NCI-H146 treated with DMSO at 0.1 percent for 48 hours (cell line): ENCODE measurements at regions not wholly inside any gene's neighbourhood (a gene's known extent, or its start where the extent isn't known, plus 50 kb on each side); places are given as distances from the start of the nearest gene placed in this dataset.
A peak's percentile ranks its signal among the peaks of the same experiment; 100 is the strongest.

Experiments used
- DNase-seq: peaks from one replicate; lab custom pipeline; 2025; ENCODE audit not compliant: unreplicated experiment; lab: John Stamatoyannopoulos, UW

DNA sequence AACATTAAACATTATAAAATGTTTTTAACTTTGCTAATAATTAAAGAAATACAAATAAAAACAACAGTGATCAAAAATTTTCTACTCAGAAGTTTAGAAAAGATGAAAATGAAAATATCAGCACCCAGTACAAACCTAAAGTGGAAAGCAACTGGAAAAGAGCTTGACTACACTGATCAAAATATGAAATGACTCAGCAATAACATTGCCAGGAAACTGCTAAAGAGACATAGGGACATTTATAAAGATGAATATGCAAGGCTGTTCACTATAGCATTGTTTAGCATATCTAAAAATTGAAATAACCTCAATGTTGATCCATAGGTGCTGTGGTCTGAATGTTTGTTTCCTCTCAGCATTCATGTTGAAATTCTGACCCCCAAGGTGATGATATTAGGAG lies 88.5 kb upstream of the NOCT start:
- DNase-seq, result no peak

DNA sequence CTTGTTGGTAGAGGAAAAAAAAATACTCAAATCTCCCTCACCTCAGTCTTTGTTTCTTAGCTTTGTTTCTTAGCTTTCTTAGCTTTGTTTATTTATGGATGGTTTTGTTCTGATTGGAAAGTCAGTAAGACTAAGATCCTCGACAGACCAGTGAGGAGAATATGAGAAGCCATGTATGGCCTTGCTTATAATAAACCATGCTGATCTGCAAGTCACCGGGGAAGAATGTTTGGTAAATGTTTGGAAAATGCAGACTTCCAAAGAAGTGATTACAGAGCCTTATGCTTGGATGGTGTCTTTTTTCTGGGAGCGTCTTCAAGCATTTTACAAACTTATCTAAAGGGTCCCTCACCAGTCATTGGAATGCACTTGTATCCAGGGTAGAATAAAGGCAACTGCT lies 90.1 kb upstream of the NOCT start:
- DNase-seq, result no peak

DNA sequence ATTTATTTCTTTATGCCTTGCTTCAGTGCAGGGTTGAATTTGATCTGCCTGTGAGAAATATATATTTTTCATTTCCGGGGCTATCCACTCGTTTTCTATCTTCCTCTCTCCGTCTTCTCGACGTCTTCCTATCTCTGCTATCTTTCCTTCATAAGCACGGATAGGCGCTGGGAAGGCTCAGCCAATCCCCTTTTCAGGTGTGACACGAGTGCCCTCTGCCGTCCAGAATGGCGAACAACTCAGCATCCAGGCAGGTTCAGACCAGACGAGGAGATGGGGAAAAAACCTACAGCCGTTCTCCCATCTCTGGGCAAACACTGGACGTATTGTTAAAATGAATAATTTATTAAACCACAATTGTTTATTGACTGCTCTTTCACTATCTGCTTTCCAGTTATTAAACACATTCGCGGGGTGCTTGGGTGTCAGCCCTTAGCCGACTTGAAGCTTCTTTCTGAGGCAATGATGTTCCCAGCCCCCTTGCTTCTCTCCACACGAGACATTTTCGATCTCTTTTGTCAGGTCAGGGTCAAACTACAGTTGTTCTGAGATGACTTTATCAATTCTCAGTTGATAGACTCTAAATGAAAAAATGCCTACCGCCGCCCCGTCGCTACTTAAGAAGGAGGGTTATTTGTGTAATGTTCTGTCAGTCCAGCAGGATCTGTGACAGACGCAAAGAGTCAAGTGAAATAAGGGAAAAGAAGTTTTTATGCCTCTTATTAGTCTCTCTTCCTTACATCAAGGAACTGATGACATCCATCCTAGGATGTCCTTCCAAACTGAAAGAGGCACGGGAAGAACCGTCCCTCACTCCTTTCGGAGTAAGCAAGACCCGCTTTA lies 96.3 kb upstream of the NOCT start:
- peak; percentile 75 for DNase-seq

DNA sequence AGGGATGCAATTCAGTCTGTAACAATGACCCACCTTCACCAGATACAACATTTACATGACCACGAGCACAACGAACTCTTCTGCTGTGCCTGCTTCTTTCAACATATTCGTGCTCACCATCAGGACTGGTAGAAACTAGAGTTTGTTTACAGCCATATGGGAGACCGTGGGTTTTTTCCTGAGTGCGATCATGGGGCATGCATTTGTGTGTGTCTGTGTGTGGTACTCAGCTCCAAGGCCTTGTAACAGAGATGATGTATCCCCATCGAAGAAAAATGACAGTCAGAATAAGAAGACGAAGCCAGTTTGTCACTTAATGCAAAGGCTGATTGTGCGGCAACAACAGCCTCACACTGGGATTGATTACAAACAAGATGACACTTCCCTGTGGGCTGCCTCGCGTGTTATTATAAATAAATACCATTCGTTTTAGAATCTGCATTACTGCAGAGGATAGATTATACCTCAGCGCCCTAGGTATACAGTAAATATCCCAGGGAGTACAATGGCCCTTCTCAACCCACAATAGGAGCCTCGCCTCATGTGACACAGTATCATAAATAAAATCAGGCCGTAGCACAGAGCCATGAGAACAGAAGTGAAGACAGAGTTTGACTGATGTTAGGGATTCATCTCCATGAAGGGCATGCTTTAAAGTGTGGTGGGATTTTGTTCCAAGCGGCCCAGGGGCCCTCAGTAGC lies 97.3 kb upstream of the NOCT start:
- peak; percentile 53 for DNase-seq

DNA sequence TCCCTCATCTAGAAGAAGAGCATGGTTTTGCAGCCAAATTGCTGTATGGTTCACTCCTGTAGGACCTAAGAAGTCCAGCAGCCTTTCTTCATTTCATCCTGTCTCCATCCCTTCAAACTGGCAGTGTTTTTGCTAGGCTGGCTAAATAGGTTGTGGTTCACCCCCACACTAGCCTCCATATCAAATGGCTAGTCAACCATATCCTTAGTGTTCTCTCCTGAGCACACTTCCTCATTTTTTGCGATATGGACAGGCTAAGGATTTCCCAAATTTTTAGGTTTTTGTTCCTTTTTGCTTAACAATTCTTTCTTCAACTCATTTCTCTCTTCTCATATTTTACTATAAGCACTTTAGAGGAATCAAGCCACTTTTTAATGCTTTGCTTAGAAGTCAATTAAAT lies 98.8 kb upstream of the NOCT start:
- no peak for DNase-seq

DNA sequence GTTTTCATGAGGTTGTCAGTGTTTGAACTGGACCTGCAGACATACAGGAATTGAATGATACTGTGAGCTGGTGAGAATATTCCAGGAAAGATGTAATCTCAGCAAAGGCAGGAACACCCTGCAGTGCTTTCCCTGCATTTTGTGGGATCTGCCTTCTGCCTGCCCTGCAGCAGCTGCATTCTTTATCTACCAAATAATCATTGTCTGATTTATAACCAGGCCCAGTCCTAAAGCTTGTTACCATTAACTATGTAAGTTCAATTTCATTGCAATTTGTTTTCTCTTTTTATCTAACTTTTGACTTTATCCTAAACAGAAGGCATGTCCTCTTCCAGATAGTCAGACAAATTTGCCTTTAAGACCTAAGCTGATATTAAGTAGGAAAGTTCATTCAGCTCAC lies 99.8 kb upstream of the NOCT start:
- DNase-seq, result no peak

DNA sequence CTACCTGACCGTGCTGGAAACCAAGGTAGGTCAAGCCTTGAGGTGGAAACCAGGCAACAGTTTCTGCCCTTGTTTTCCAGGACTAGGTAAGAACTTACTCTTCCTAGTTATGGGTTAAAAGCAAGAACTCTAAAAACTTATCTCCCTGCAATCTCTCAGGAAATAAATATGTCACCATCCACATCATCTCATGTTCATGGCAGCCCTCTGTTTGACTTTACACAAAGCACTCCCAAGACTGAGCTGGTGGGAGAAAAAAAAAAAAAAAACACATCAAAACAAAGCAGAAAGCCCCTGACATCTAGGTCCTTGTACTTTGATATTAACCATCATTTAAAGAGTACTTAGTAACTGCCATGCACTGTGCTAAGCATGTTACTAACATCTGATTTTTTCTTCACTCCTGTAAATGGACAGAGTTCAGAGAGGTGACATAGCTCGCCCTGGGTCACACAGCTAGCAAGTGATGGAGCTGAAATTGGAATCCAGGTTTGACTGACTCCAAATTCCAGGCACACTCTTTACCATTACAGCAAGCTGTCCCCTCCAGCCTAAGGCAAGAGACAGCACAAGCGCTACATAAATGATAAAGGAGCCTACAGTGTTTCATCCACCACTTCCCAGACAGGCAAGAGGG lies 102.8 kb upstream of the NOCT start:
- no peak for DNase-seq

DNA sequence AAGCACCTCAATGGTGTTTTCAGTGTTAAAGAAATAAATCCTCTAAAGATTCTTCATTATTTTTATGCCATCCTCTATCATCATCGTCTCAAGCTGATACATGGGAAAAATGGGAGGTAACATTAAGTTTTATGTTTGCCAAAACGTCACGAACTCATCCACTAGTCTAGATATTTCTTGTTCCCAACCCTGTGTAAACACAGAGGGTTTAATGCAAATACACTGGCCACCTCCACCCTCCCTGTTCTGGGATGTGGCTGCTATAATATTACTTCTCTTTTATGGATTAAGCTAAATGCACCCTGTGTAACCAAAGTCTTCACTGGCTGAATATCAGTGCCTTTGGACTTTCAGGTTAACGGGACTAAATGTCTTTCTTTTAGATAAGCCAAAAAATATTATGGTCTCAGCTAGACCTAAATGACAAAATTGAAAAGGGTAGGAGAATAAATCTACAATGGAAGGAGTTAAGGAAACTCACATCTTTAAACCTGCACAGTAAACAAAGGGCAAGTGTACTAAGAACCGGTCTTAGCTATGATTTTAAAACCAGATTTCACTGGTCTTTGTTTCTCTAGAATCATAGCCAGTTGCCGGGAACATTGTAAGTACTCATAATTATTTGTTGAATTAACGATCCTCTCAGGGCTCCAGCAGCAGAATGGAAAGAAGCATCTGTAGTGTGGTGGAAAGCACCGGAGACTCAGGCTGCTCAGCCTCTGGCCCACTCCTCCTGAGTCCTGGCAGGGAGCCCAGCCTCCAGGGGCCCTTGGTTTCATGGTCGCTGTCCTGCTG lies 103.5 kb upstream of the NOCT start:
- DNase-seq, result peak; percentile 70

DNA sequence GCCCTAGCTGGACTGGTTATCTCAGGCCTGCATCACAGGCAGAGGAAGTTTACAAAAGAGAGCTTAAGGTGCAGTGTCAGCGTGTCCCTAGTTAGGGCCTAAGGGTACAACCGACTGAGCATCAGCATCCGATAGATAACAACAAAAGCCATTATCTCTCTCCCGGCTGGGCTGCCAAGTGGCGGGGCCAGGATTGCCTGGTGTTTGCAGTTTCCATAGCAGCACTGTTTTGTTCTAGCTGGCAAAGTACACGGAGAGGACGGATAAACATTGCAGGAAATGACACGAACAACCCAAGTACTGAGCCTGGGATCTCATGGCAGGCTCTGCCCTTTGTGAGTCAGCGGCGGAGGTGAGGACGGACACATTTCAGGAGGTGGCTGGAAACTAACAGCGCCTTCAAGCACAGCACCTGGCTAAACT lies 104.7 kb upstream of the NOCT start:
- peak; percentile 95 for DNase-seq

DNA sequence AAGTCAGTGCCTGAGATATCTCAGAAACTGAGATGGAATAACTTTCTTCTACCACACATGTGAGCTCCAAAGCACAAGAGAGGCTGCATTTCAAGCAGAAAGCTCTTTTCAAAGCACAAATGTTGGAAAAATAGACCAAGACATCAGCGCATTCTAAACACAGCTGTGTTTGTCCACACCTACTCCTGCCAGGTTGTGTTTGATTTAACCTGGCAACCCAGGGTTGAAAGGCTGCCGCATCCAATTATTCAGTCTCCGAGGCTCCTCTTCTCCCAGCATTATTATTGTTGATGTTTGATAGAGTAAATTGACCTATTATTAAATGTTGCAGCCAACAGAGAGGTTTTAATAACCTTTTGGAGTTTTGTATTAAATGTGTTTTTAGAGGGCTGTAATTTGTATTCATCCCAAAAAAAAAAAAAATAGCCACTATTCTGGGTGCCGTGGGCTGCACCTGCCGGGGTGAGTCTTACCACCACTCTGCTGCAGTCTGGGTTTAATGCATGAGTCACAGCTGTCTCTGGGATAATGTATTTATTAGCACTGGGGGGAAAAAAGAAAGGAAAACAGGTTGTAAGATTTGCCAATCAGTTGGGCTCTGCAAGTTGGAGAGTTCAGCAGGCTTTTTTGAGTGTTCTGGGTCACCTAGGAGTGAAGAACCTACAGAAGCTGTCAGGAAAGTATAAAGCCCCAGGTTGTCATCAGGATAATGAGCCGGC lies 105.2 kb upstream of the NOCT start:
- peak; percentile 95 for DNase-seq

DNA sequence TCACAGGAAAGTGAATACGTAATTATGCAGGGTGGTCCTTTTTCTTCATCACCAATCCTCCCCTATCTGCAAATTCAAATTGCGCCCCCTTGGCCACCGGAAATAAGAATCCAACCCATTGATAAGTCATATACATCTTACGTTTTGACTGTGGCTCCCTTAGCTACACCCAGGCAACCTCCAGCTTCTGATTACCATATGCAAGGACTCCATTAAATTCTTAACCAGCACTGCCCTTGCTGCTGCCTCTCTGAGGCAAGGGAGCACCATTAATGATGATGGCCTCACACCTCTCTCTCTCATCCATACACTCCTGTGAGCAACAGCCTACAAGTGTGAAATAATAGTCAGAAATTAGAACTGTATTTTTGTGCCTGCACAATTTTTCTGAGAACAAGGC lies 106.0 kb upstream of the NOCT start:
- DNase-seq, result peak; percentile 70

DNA sequence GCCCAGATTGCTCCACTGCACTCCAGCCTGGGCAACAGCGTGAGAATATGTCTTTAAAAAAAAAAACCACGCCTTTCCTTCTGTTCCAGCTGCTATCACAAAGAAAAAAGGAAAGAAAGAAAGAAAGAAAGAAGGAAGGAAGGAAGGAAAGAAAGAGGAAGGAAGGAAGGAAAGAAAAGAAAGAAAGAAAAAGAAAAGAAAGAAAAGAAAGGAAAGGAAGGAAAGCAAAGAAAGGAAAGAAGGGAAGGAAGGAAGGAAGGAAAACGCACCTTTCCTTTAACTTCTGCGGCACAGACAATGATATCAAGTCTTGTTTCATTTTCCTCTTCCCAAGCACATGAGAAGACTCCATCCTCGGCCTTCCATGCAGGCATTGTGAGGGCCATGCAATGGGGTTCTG lies 107.4 kb upstream of the NOCT start:
- no peak for DNase-seq

DNA sequence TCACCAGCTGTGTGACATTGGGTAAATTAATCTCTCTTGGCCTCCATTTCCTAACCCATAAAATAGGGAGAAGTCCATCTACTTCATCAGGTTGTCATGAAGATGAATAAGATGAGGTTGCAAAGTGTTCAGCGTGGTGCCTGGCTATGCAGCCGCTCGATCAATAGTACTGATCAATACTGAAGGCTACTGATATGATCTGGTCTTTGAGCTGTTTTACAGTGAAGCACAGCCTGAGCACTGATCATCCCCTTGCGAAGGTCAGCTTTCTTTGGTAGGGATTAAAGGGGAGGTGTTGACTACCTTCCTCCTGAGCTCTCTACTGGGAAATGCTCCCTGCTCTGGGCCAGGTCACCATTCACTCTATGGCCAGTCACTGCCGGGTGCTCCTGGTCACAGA lies 108.4 kb upstream of the NOCT start:
- DNase-seq, result no peak

DNA sequence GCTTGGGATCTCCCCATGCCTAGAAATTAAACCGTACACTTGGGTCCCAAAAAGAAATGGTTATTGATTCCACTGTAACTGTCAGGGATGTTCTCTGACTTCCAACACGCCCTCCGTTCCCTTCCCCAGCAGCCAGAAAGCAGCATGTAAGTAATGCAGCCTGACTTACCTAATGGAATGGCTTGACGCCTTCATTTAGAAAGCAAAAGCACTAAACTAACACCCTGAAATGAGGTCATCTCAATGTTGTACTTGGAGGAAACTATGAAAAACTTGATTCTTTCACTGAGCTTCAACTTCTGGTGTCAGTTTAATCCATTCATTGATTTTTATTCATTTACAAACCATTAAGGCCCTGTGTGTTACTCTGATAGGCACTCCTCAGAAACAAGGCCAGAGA lies 110.8 kb upstream of the NOCT start:
- no peak for DNase-seq

DNA sequence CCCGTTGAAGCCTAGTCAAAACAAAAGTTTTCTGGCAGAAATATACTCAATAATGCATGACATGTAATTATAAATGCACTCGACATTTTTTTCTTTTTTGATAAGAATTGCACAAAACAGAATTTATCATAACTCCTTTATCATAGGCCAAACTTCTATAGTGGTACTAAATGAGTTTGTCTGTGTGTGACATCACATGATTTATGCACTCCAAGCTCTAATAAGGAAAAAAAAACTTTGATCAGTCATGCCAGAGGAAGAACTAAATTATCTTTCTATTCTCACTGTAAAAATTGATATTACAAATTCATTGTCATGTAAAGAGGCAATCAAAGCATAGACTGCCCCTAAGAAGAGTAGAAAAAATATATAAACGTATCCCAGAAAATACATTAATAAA lies 112.4 kb upstream of the NOCT start:
- DNase-seq, result no peak

DNA sequence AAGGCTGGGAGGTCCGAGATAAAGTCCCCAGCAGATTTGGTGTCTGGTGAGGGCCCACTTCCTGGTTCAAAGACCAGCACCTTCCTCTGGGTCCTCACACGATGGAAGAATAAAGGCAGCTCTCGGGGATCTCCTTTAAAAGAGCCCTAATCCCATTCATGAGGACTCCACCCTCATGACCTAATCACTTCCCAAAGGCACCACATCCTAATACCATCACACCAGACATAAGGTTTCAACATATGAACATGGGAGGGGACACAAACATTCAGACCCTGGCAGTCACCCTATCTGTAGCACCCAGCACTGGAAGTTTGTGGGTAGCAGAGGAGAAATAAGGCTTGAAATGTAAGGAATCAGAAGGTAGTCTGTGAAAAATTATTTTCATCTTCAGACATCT lies 112.9 kb upstream of the NOCT start:
- DNase-seq, result no peak

DNA sequence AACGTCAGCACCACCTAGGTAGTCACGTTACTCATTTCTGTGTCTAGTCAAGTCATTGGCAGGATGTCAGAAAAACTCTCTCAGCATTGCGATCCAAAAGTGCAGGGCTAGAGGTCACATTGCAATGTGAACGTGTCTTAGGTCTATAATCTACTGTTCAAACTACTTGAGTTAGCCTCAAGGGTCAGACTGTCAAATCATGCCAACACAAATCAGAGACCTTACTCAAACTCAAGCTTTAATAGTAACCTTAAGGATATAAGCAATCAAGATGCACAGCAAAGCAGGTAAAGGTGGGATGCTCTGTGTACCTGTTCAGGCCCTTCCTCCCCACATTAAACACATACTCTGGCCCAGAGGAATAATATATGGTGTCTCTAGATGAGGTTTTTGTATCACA lies 114.4 kb upstream of the NOCT start:
- DNase-seq, result no peak

DNA sequence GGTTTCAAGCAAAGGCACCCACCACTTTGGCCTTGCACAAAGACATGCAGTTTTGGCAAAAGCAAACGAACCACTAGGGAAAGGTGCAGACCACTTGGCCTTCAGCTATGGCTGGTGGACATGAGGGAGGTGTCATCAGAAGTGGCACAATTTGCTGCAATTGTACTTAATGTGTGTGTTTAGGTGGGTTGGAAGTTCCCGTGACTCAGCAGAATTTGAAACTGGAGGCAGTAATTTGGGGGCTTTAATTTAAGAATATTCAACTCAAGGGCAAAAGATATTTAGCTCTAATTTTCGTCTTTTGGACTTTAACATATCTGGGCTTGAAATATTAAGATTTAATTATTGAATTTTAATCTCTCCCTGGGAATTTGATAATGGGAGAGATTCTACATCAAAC lies 115.6 kb upstream of the NOCT start:
- DNase-seq, result no peak

DNA sequence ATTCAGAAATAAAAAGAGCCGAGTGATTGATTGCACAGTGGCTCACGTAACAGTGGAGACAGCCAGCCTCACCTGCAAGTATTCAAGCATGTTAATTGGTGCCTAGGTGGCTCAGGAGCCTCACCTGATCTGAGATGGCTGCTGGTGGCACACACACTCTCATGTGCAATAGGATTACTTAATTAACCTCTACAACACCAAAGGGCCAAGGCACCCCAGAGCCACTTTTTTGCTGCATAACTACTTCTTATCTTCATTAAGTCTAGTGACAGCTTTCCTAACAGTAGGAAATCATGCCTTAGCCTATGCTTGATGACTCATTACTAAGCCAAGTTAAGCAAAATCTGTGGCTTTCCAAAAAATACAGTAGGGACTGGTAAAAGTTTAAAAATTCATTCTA lies 117.3 kb upstream of the NOCT start:
- peak; percentile 76 for DNase-seq

DNA sequence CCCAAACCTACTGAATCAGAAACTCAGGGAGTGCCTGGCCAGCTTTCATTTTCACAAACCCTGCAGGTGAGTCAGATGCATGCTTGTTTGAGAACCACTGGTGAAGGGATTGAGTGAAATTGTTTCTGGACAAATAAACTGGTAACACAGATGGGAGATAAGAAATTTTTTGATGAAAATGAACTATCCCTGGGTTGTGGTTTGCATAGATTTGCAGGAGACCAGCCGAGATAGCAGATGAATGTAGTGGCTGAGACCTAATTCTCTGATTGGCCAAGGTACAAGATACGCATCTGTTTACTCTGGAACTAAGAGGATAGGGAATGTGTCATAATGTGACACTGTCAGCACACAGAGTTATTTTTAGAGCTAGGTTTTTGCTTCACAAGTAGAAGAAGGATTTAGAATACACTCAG lies 117.8 kb upstream of the NOCT start:
- DNase-seq, result peak; percentile 76

DNA sequence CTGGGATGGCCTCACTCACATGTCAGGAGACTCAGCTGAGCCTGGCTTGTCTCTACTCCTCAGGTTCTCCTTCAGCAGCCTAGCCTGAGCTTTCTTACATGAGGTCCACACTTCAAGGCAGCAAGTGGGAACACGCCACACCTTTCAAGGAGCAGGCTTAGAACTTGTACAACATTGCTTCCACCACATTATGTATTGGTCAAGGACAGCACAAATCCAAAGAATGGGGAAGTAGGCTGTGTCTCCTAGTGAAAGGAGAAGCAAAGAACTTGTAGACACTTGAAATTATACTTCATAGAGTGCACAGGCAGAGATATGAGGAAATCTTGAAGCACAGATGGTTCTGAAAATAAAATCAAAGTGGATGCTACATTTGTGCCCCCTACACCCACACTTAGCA lies 120.9 kb upstream of the NOCT start:
- no peak for DNase-seq
